ENCODE measurements at regions not wholly inside any gene's neighbourhood (a gene's known extent, or its start where the extent isn't known, plus 50 kb on each side); places are given as distances from the start of the nearest gene placed in this dataset.

DNA sequence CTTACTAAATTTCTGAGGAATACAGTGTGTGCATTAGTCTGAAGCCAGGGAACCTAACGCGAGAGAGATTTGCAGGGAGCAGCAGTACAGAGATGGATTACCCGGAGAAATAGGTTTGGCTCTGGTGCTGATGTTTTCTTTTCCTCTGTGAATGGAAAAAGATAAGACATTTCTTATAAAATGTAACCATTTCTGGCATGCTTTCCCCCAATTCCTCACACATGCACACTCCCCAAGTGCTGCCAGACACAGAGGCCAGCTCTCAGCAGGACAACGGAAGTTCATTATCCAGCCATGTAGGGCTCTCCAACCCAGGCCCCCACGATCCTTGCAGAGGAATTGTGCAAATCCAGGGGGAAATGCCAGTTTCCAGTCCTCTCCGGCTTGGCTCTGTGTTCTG, 224.5 kb upstream of the MGAT5 start:
- TF ChIP-seq, protein P1, sequence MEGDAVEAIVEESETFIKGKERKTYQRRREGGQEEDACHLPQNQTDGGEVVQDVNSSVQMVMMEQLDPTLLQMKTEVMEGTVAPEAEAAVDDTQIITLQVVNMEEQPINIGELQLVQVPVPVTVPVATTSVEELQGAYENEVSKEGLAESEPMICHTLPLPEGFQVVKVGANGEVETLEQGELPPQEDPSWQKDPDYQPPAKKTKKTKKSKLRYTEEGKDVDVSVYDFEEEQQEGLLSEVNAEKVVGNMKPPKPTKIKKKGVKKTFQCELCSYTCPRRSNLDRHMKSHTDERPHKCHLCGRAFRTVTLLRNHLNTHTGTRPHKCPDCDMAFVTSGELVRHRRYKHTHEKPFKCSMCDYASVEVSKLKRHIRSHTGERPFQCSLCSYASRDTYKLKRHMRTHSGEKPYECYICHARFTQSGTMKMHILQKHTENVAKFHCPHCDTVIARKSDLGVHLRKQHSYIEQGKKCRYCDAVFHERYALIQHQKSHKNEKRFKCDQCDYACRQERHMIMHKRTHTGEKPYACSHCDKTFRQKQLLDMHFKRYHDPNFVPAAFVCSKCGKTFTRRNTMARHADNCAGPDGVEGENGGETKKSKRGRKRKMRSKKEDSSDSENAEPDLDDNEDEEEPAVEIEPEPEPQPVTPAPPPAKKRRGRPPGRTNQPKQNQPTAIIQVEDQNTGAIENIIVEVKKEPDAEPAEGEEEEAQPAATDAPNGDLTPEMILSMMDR (conservative IDR thresholded peaks at IDR 0.05; ENCODE audit: low read depth, low read length), result no peak
- TF ChIP-seq EZH2 (IDR thresholded peaks at IDR 0.05; ENCODE audit: borderline replicate concordance, low read depth, low read length, poor library complexity, severe bottlenecking), result no peak

Data from A673 (cell line).